SK-N-SH treated with all-trans-retinoic acid at 6 μM for 48 hours (cell line): ENCODE measurements at regions not wholly inside any gene's neighbourhood (a gene's known extent, or its start where the extent isn't known, plus 50 kb on each side); places are given as distances from the start of the nearest gene placed in this dataset.

Experiments used
- ARNTL ChIP-seq: fragments of 450-650 bp; formaldehyde crosslinking; IDR thresholded peaks from 2 replicates; pipeline ENCODE4 v1.5.0; 2020; ENCODE audit warnings: low read depth, mild to moderate bottlenecking, moderate library complexity, borderline replicate concordance
- BACH2 ChIP-seq: fragments of 250-450 bp; sonication (Bioruptor Pico); IDR thresholded peaks from 2 replicates; pipeline ENCODE4 v1.9.0; 2021; ENCODE audit warnings: mild to moderate bottlenecking, borderline replicate concordance
- CREB5 ChIP-seq: fragments of 250-450 bp; sonication (Bioruptor Pico); IDR thresholded peaks from 2 replicates; pipeline ENCODE4 v1.5.1; 2020; ENCODE audit warnings: low read depth, mild to moderate bottlenecking, moderate library complexity
- CSDC2 ChIP-seq: fragments of 250-450 bp; sonication (Bioruptor Pico); IDR thresholded peaks from 2 replicates; pipeline ENCODE4 v1.5.0; 2020; ENCODE audit warnings: mild to moderate bottlenecking, moderate library complexity
- GLIS3 ChIP-seq: fragments of 250-450 bp; sonication (Bioruptor Pico); IDR thresholded peaks from 2 replicates; pipeline ENCODE4 v1.5.0; 2020; ENCODE audit warnings: mild to moderate bottlenecking, moderate library complexity
- ISL1 ChIP-seq: fragments of 250-450 bp; sonication (Bioruptor Pico); IDR thresholded peaks from 2 replicates; pipeline ENCODE4 v2.1.2; 2022; ENCODE audit warnings: mild to moderate bottlenecking, moderate library complexity
- OSR1 ChIP-seq: fragments of 250-450 bp; sonication (Bioruptor Pico); IDR thresholded peaks from 2 replicates; pipeline ENCODE4 v1.8.0; 2022; ENCODE audit warnings: moderate library complexity, mild to moderate bottlenecking, inconsistent platforms
- PATZ1 ChIP-seq: fragments of 250-450 bp; sonication (Bioruptor Pico); IDR thresholded peaks from 2 replicates; pipeline ENCODE4 v1.8.0; 2020; ENCODE audit warnings: mild to moderate bottlenecking, moderate library complexity, borderline replicate concordance
- PPARA ChIP-seq: fragments of 250-450 bp; sonication (Bioruptor Pico); IDR thresholded peaks from 2 replicates; pipeline ENCODE4 v1.5.0; 2020; ENCODE audit warnings: mild to moderate bottlenecking, borderline replicate concordance
- RARB ChIP-seq: fragments of 250-450 bp; sonication (Bioruptor Pico); IDR thresholded peaks from 2 replicates; pipeline ENCODE4 v1.8.0; 2021; ENCODE audit warnings: mild to moderate bottlenecking, moderate library complexity
- ZC3H10 ChIP-seq: fragments of 250-450 bp; sonication (Bioruptor Pico); IDR thresholded peaks from 2 replicates; pipeline ENCODE4 v1.5.1; 2021; ENCODE audit warnings: mild to moderate bottlenecking, moderate library complexity
- ZFP30 ChIP-seq: fragments of 450-650 bp; formaldehyde crosslinking; IDR thresholded peaks from 2 replicates; pipeline ENCODE4 v1.5.0; 2022; ENCODE audit warnings: mild to moderate bottlenecking, moderate library complexity
- ZNF8 ChIP-seq: fragments of 450-650 bp; formaldehyde crosslinking; IDR thresholded peaks from 2 replicates; pipeline ENCODE4 v1.5.0; 2020; ENCODE audit warnings: mild to moderate bottlenecking, moderate library complexity
- TF ChIP-seq, protein P1 (sequence below): fragments of 250-450 bp; sonication (Bioruptor Pico); IDR thresholded peaks from 2 replicates; pipeline ENCODE4 v1.8.0; 2021; ENCODE audit warnings: low read depth, mild to moderate bottlenecking, moderate library complexity, borderline replicate concordance

- TF ChIP-seq ZFP30 (CRISPR knock-in tag) (no peak), CREB5 (CRISPR knock-in tag) (no peak), RARB (no peak), CSDC2 (CRISPR knock-in tag) (no peak), BACH2 (no peak), OSR1 (no peak), ZC3H10 (no peak), PATZ1 (CRISPR knock-in tag) (no peak), ISL1 (no peak), GLIS3 (CRISPR knock-in tag) (no peak), PPARA (CRISPR knock-in tag) (no peak), ARNTL (CRISPR knock-in tag) (no peak), ZNF8 (CRISPR knock-in tag) (no peak)
- TF ChIP-seq, protein P1, sequence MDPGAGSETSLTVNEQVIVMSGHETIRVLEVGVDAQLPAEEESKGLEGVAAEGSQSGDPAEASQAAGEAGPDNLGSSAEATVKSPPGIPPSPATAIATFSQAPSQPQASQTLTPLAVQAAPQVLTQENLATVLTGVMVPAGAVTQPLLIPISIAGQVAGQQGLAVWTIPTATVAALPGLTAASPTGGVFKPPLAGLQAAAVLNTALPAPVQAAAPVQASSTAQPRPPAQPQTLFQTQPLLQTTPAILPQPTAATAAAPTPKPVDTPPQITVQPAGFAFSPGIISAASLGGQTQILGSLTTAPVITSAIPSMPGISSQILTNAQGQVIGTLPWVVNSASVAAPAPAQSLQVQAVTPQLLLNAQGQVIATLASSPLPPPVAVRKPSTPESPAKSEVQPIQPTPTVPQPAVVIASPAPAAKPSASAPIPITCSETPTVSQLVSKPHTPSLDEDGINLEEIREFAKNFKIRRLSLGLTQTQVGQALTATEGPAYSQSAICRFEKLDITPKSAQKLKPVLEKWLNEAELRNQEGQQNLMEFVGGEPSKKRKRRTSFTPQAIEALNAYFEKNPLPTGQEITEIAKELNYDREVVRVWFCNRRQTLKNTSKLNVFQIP (CRISPR knock-in tag): no peak
Observed at GRCh38 chr10:15459218-15459617, 88.1 kb upstream of the FAM171A1 start.
